ENCODE measurements at regions not wholly inside any gene's neighbourhood (a gene's known extent, or its start where the extent isn't known, plus 50 kb on each side); places are given as distances from the start of the nearest gene placed in this dataset.
"Not testable (repeated sequence)": the region's sequence is repeated elsewhere in the genome, so short reads cannot be mapped to it uniquely, and the experiment has no call there.

DNA sequence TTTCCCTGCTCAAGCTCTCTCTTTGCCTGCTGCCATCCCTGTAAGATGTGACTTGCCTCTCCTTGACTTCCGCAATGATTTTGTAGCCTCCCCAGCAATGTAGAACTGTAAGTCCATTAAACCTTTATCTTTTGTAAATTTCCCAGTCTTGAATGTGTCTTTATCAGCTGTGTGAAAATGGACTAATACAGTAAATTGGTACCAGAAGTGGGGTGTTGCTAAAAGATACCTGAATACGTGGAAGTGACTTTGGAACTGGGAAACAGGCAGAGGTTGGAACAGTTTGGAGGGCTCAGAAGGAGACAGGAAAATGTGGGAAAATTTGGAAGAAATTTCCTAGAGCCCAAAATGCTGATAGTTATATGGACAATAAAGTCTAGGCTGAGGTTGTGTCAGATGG is 184.6 kb upstream of the EEF2KMT start:
- not testable (repeated sequence) for DNase-seq (ENCODE audit: low spot score)

DNA sequence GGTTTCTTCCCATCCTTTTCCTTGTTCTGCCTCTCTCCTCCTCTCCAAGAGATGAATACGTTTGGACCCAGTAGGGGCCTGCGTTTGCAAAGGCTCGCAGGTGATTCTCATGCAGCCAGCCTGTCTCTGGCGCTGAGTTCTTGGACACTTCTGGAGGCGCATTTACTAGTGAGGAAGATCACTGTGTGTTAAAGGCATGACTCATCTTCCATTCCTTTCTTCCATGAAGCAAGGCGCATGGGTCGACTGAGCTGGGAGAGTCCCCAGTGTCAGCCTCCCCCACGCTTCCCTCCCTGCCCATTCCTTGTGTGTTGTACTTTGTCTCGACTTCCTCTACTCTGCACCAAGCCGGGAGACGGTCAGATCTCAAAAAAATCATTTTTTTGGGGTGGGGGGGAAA is 159.9 kb upstream of the EEF2KMT start:
- DNase-seq (ENCODE audit: low spot score), result no peak

DNA sequence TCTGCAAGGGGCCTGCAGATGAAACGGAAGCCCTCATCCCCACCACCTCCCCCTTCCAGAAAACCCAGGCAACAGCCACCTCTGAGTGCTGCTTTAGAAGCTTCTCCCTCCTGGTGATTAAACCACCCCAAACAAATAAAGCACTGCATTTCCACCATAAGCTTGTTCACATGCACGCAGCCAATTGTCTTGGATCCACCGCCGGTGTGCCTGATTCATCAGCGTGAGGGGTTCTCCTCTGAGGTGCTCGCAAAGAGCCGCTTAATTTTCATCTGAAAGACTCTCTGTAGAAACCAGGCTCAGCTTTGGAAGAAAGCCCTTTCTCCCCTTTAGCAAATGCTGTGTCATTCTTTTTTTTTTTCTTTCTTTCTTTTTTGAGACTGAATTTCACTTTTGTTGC is 155.2 kb upstream of the EEF2KMT start:
- no peak for DNase-seq (ENCODE audit: low spot score)

DNA sequence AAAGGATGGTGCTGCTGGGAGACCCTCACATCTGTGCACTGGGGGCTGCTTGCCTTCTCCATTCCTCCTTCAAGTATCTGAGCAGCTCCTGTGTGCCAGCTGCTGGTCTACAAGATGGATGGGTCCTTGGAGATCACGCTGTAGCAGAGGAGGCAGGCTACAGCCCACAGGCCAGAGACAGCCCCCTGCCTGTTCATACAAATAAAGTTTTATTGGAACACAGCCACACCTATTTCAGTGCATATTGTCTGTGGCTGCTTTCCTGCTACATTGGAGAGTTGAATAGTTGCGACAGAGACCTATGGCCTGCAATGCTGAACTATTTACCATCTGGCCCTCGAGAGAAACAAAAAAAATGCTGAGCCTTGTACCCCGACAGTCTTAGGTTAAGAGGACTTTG is 149.8 kb upstream of the EEF2KMT start:
- DNase-seq (ENCODE audit: low spot score), result not testable (repeated sequence)

GRCh38 chr16:5240278-5240626 is 142.7 kb upstream of the EEF2KMT start:
- not testable (repeated sequence) for DNase-seq (ENCODE audit: low spot score)

GRCh38 chr16:5239472-5240277 is 142.1 kb upstream of the EEF2KMT start:
- DNase-seq (ENCODE audit: low spot score), result peak; percentile 85

DNA sequence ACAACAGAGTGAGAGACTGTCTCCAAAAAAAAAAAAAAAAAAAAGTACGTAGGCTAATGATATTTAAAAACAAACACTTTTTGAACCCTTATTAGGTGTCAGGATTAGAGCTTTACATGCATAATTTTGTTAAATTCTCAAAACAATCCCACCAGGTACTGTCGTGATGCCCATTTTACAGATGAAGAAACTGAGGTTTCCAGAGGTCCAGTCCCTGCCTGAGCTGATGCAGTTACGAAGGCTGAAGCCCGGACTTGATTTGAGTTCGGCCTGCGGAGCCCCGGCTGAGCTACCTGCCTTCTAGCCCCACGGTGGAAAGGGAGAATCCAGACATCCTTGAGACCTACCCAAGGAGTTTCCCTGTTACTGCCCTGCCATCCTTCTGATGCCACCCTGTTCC is 137.5 kb upstream of the EEF2KMT start:
- no peak for DNase-seq (ENCODE audit: low spot score)

DNA sequence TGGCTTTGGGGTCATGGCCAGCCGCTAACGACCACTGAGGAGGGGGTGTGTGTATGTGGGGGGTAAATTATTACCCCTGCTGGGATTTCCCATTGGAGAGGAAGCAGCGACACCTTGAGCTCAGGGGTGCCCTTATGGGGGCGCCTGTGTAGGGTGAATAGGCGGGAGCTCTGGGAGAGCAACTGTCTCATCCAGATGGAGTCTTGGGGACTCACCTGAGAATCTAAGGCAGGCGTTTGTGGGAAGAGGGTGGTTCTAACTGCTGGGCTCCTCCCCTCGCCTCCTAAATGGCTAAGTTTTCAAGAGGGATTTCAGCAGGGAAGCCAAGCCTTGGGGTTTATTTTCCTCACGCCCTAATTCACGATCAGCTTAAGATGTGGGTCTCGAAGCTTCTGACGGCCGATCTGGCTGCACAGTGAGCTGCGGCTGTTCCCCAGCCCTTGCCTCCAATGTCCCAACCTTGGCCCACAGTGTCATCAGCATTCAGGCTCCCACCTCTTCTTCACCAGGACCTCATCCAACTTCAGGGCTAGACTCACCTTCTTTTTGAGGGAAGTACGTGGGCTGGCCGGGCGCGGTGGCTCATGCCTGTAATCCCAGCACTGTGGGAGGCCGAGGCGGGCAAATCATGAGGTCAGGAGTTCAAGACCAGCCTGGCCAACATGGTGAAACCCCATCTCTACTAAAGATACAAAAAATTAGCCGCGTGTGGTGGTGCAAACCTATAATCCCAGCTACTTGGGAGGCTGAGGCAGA is 136.9 kb upstream of the EEF2KMT start:
- DNase-seq (ENCODE audit: low spot score), result no peak

GRCh38 chr16:5231246-5231759 is 133.7 kb upstream of the EEF2KMT start:
- DNase-seq (ENCODE audit: low spot score), result no peak

DNA sequence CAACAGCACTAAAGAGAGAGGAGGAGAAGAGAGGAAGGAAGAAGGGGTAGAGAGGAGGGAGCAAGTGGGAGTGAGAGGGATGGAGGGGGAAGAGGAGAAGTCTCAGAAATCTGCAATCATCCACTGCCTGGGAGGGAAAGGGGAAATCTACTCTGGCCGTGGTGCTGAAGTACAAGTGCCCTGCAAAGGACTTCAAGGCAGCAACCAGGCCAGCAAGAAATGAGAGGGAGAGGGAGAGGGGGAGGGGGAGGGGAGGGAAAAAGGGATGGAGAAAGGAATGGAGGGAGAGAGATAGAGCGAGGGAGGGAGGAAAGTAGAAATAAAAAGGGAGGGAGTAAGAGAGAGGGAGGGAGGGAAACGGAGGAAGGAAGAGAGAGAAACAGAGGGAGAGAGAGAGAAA is 130.8 kb upstream of the EEF2KMT start:
- DNase-seq (ENCODE audit: low spot score), result no peak

DNA sequence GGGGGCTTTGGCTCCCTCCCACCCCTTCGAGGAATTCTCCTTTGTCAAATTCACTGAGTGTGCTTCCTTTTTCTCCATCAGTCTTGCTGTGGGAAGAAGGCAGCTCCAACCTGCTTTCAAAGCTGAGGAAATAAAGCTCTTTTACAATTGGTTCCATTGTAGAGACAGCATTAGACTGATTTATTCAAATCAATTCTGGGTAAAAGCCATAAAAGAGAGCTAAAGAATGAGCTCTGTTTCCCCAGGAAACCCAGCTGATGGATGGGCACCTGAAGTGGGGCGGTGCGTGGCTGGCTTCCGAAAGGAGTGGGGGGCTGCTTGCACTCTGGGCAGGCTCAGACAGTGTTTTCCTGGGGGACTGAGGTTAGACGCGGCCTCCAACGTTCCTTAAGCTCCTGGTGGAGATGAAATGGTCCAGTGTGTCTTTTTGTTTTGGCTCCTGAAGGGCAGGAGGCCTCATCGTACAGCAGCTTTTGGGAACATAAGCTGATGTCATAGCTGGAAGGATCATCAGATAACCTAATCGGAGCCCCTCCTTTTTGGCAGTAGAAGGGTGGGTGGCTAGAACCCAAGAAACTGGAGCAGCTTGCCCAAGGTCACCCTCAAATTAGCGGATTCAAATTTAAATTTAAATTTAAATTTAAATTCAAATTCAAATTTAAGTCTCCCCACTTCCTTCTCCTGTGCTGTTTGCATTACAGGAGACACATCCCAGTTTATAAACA is 128.5 kb upstream of the EEF2KMT start:
- no peak for DNase-seq (ENCODE audit: low spot score)

DNA sequence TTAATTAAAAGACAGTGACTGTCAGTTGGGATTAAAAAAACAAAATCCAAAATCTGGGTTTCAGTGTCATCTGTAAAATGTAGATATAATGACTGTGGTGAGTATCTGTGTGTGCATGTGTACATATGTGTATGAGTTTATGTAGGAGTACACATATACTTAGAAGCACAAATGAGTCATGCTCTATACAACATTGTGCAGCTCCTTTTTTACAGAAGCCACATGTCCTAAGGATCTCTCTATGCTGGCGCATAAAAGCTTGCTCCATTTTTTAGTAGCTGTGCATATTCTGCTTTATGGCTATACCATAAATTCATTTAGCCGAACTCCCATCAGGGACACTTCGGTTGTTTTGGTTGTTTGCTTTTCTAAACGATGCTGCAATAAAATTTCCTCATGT is 125.2 kb upstream of the EEF2KMT start:
- DNase-seq (ENCODE audit: low spot score), result no peak

DNA sequence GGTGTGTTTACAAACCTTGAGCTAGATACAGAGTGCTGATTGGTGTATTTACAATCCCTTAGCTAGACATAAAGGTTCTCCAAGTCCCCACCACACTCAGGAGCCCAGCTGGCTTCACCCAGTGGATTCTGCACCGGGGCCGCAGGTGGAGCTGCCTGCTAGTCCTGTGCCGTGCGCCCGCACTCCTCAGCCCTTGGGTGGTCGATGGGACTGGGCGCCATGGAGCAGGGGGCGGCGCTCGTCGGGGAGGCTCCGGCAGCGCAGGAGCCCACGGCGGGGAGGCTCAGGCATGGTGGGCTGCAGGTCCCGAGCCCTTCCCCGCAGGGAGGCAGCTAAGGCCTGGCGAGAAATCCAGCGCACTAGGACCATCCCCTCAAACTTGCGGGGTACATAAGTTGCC is 124.2 kb upstream of the EEF2KMT start:
- DNase-seq (ENCODE audit: low spot score), result not testable (repeated sequence)

DNA sequence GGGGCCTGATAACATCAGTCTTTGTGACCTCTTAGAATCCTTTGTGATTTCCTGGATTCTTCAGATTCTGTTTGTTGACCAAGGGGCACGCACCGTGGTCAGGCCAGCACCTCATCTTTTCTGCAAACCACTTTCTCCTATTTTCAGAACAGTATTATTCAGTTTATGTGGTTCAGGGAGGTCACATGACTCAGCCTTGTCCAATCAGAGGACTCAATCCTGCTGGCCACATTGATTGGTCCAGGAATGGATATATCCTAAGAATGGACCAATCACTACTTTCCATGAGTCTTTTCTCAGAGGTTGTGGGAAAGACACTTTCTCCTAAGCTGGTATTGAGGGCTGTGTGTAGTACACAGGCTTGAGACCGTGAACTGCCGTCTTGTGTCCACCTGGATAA is 123.1 kb upstream of the EEF2KMT start:
- no peak for DNase-seq (ENCODE audit: low spot score)

- no peak for DNase-seq (ENCODE audit: low spot score)
Measured at GRCh38 chr16:5216441-5217080, 119.0 kb upstream of the EEF2KMT start.

- DNase-seq (ENCODE audit: low spot score), result no peak
Measured at GRCh38 chr16:5215901-5216300, 118.3 kb upstream of the EEF2KMT start.

DNA sequence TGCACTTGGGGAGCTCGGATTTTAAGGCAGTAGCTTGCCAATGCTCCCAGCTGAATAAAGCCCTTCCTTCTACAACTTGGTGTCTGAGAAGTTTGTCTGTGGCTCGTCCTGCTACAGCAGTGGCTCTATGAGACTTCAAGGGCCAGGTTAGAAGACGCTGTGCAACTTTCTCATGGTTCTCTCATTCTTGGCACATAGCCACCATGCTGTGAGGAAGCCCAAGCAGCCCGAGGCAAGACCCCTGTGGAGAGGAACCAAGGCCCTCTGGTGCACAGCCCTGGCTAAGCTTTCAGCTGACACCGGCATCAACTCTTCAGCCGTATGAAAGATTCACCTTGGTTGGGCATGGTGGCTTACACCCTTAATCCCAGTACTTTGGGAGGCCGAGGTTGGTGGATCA is 116.9 kb upstream of the EEF2KMT start:
- DNase-seq (ENCODE audit: low spot score), result no peak

DNA sequence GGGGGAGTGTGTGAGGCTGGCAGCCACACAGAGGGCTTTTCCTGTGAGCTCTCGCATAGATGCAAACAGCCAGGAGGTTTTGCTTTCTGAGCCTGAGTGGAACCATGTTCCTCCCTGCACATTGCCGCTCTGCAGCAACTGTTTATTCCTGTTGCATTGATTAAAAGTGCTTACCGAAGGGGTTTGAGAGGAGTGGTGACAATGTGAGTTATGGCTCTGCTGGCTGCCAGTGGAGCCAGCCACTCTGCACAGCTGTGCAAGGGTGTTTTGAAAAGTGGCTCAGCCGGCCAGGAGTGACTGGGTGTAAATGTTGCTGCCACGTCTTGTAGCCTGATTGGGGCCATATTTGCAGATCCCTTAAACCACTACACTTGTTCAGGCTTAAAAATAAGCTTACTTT is 114.9 kb upstream of the EEF2KMT start:
- not testable (repeated sequence) for DNase-seq (ENCODE audit: low spot score)

GRCh38 chr16:5207862-5208498 is 110.4 kb upstream of the EEF2KMT start:
- DNase-seq (ENCODE audit: low spot score), result not testable (repeated sequence)

GRCh38 chr16:5207001-5207523 is 109.5 kb upstream of the EEF2KMT start:
- DNase-seq (ENCODE audit: low spot score), result no peak

- DNase-seq (ENCODE audit: low spot score), result no peak
Measured at GRCh38 chr16:5206331-5206990, 108.9 kb upstream of the EEF2KMT start.
